HepG2 (cell line): ENCODE measurements at regions not wholly inside any gene's neighbourhood (a gene's known extent, or its start where the extent isn't known, plus 50 kb on each side); places are given as distances from the start of the nearest gene placed in this dataset.

Experiments
- ATAC-seq: fragments of 200-7000 bp; cut with Tn5 transposase; 3 replicates; pipeline ENCODE4 v1.9.1; 2020; ENCODE audit warnings: mild to moderate bottlenecking, moderate library complexity
- BruUV-seq: library from RNA; stranded (reverse); fragments of 400-500 nt; replicated peaks from 2 replicates; lab custom pipeline; 2021; lab: Mats Ljungman, UMichigan
- CTCF ChIA-PET: fragments of 300-600 bp; formaldehyde crosslinking; extraction: SDS; loops from one replicate; lab custom pipeline; 2021; ENCODE audit warnings: low total read pairs, inconsistent platforms, low intra/inter-chr PET ratio; lab: Yijun Ruan, JAX
- POLR2A ChIA-PET: fragments of 350-600 bp; sonication (Branson Sonifier 250); formaldehyde crosslinking; loops from one replicate; lab custom pipeline; 2020; ENCODE audit warnings: antibody characterized with exemption, inconsistent platforms; lab: Yijun Ruan, JAX
- DNase-seq: peaks from one replicate; pipeline ENCODE4 v3.0.0-alpha.2; 2015; ENCODE audit warnings: low spot score
- FAIRE-seq: peaks from 3 replicates; lab custom pipeline; 2011; peaks lifted over from hg19 to GRCh38; lab: Jason Lieb, UNC
- H2AFZ ChIP-seq: one replicate; pipeline ENCODE4 v1.6.1; 2011; ENCODE audit warnings: low read length, inconsistent platforms
- H3K27ac ChIP-seq: fragments of 300-600 bp; 3 replicates; pipeline ENCODE4 v1.8.0; 2011; ENCODE audit warnings: mixed run types, mild to moderate bottlenecking, mixed read lengths, low read length, inconsistent platforms; ENCODE audit not compliant: insufficient read depth; ENCODE audit errors: extremely low read length
- H3K27me3 ChIP-seq, 2 experiments: fragments of 200-600 bp in 1 of 2; 2 replicates in 1 of 2; 3 replicates in 1 of 2; pipeline versions ENCODE4 v1.6.0 to v1.8.0; 2011; ENCODE audit warnings: low read length in 2 of 2, mild to moderate bottlenecking in 2 of 2, moderate library complexity in 2 of 2, inconsistent platforms in 1 of 2; ENCODE audit not compliant: insufficient read depth in 2 of 2, control insufficient read depth in 1 of 2
- H3K36me3 ChIP-seq, 2 experiments: fragments of 200-600 bp in 1 of 2; replicated peaks in 1 of 2; 2 replicates in 1 of 2; 3 replicates in 1 of 2; pipeline versions ENCODE4 v1.5.1 to v1.8.0; 2011; ENCODE audit warnings: low read length in 2 of 2, inconsistent platforms in 1 of 2; ENCODE audit not compliant: insufficient read depth in 2 of 2, control insufficient read depth in 1 of 2
- H3K4me1 ChIP-seq: 2 replicates; pipeline ENCODE4 v1.5.1; 2012; ENCODE audit warnings: low read length, inconsistent platforms; ENCODE audit not compliant: insufficient read depth
- H3K4me2 ChIP-seq: 2 replicates; pipeline ENCODE4 v1.6.0; 2011; ENCODE audit warnings: low read depth, low read length, inconsistent platforms
- H3K4me3 ChIP-seq, 3 experiments: fragments of 200-600 bp in 1 of 3; sonication (generic), shearing (Covaris generic) in 1 of 3; replicated peaks in 1 of 3; 2 replicates each; pipeline ENCODE4 v1.5.1; 2011 to 2016; ENCODE audit warnings: low read length in 3 of 3, inconsistent platforms in 2 of 3, low read depth in 2 of 3, mild to moderate bottlenecking in 2 of 3, control low read depth in 1 of 3, mixed read lengths in 1 of 3; ENCODE audit not compliant: insufficient read depth in 1 of 3
- H3K79me2 ChIP-seq: one replicate; pipeline ENCODE4 v1.6.1; 2011; ENCODE audit warnings: low read length, inconsistent platforms; ENCODE audit not compliant: insufficient read depth
- H3K9ac ChIP-seq: 2 replicates; pipeline ENCODE4 v1.6.0; 2011; ENCODE audit warnings: mild to moderate bottlenecking, low read depth, low read length, inconsistent platforms; ENCODE audit not compliant: insufficient read depth
- H3K9me3 ChIP-seq: 2 replicates; pipeline ENCODE4 v1.5.1; 2012; ENCODE audit warnings: mild to moderate bottlenecking, low read length
- H4K20me1 ChIP-seq: 2 replicates; pipeline ENCODE4 v1.6.0; 2011; ENCODE audit warnings: inconsistent platforms, mild to moderate bottlenecking, low read length, moderate library complexity; ENCODE audit not compliant: insufficient read depth
- HES4 ChIP-seq: sonication (generic); formaldehyde crosslinking; IDR thresholded peaks from 2 replicates; pipeline ENCODE4 v1.9.0; 2021; ENCODE audit warnings: mild to moderate bottlenecking, missing genetic modification reagents, borderline replicate concordance
- MATR3 ChIP-seq: sonication (generic); formaldehyde crosslinking; IDR thresholded peaks from 2 replicates; pipeline ENCODE4 v1.4.0; 2020; ENCODE audit warnings: missing genetic modification reagents
- MXD4 ChIP-seq: IDR thresholded peaks from 2 replicates; pipeline ENCODE4 v1.6.1; 2016; ENCODE audit warnings: mild to moderate bottlenecking, missing biosample characterization, missing genetic modification reagents
- NFYC ChIP-seq: IDR thresholded peaks from 2 replicates; pipeline ENCODE4 v1.6.1; 2016; ENCODE audit warnings: missing genetic modification reagents, missing compliant biosample characterization
- WGBS: methylation state at CpG from one replicate; pipeline ENCODE4 v1.1.6; 2017; ENCODE audit warnings: low lambda C conversion rate; 5-methylcytosine and 5-hydroxymethylcytosine counted together
- in situ Hi-C: cut with HindIII; loops from 2 replicates; pipeline ENCODE4 v1.10.0; 2017; ENCODE audit warnings: low pct_unique_long_range_greater_than_20kb; ENCODE audit not compliant: extremely low pct_ligation_motif_present
- intact Hi-C: fragments of 100-400 bp; cut with micrococcal nuclease; formaldehyde crosslinking; loops from one replicate; pipeline ENCODE4 v1.10.0; 2022; ENCODE audit not compliant: unreplicated experiment
- TF ChIP-seq, protein P1 (sequence below): IDR thresholded peaks from 2 replicates; pipeline ENCODE4 v1.6.1; 2016
- TF ChIP-seq, protein P2 (sequence below): sonication (generic); formaldehyde crosslinking; IDR thresholded peaks from 2 replicates; pipeline ENCODE4 v1.4.0; 2020; ENCODE audit warnings: missing genetic modification reagents

DNA sequence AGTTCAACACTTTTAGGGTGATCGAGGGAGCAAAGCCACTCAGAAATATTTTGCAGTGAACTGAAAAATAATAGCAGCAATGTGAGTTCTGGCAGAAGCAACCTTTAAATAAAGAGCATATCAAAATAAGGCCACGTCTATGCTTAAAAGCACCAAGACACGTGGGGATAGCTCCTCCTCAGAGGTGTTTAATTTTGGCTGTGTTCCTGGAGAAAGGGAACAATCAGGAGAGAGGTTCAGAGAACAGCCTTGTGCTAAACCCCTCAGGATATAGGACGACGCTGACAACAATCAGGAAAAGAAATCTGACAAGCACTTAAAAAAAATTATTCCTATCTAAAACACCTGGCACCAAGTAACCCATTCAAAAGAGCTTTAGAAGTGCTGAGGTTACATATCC lies 471.9 kb upstream of the CELF2 start:
- no peaks in the 10 kb centered on the region for H4K20me1 ChIP-seq
- no peaks in the 10 kb centered on the region for H3K4me1 ChIP-seq
- H3K9me3 ChIP-seq, result peaks cover 87% of the 10 kb centered on the region
- TF ChIP-seq MATR3 (CRISPR knock-in tag), result no peak
- TF ChIP-seq, protein P1, sequence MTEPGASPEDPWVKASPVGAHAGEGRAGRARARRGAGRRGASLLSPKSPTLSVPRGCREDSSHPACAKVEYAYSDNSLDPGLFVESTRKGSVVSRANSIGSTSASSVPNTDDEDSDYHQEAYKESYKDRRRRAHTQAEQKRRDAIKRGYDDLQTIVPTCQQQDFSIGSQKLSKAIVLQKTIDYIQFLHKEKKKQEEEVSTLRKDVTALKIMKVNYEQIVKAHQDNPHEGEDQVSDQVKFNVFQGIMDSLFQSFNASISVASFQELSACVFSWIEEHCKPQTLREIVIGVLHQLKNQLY (CRISPR knock-in tag), result no peak
- no peak for TF ChIP-seq MXD4 (CRISPR knock-in tag)
- TF ChIP-seq NFYC (CRISPR knock-in tag), result no peak
- no peak for TF ChIP-seq HES4 (CRISPR knock-in tag)
- TF ChIP-seq, protein P2, sequence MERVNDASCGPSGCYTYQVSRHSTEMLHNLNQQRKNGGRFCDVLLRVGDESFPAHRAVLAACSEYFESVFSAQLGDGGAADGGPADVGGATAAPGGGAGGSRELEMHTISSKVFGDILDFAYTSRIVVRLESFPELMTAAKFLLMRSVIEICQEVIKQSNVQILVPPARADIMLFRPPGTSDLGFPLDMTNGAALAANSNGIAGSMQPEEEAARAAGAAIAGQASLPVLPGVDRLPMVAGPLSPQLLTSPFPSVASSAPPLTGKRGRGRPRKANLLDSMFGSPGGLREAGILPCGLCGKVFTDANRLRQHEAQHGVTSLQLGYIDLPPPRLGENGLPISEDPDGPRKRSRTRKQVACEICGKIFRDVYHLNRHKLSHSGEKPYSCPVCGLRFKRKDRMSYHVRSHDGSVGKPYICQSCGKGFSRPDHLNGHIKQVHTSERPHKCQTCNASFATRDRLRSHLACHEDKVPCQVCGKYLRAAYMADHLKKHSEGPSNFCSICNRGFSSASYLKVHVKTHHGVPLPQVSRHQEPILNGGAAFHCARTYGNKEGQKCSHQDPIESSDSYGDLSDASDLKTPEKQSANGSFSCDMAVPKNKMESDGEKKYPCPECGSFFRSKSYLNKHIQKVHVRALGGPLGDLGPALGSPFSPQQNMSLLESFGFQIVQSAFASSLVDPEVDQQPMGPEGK, result no peak
- H3K4me2 ChIP-seq, result no peak overlapping the region
- DNase-seq, result no peak
- no TSS peak for BruUV-seq
- ChIA-PET CTCF (no interaction called here), POLR2A (no interaction called here)
- 3% methylated on average over 5 of the region's 5 CpGs for WGBS
- H2AFZ ChIP-seq, result no peak overlapping the region
- H3K27ac ChIP-seq, result no peak overlapping the region
- H3K4me3 ChIP-seq, result no peak overlapping the region
- no peak for FAIRE-seq
- in situ Hi-C loops (no loop called here), intact Hi-C loops (no loop called here)
- no peak for ATAC-seq
- H3K79me2 ChIP-seq, result no peaks in the 10 kb centered on the region
- no peaks in the 10 kb centered on the region for H3K36me3 ChIP-seq
- H3K9ac ChIP-seq, result no peak overlapping the region
- H3K27me3 ChIP-seq, result no peaks in the 10 kb centered on the region
